Adrenal gland (tissue), 5 donors: ENCODE measurements at regions not wholly inside any gene's neighbourhood (a gene's known extent, or its start where the extent isn't known, plus 50 kb on each side); places are given as distances from the start of the nearest gene placed in this dataset.

Experiments
- CTCF ChIP-seq, 6 experiments: fragments of 450-650 bp in 4 of 6; fragments of 200-600 bp in 2 of 6; sonication (generic) in 1 of 6; IDR thresholded peaks; 1 replicate in 5 of 6; 2 replicates in 1 of 6; pipeline versions ENCODE4 v1.5.1 to v1.8.0; 2016 to 2021; ENCODE audit warnings: antibody characterized with exemption in 6 of 6, mild to moderate bottlenecking in 2 of 6, moderate library complexity in 1 of 6
- POLR2A ChIP-seq, 2 donors: fragments of 450-650 bp; IDR thresholded peaks; one replicate each; pipeline ENCODE4 v1.6.1; 2017; ENCODE audit warnings: antibody characterized with exemption in 2 of 2, mild to moderate bottlenecking in 2 of 2, moderate library complexity in 1 of 2
- donor health status: DM: no; HTN: no; CAD: no.

- TF ChIP-seq CTCF (IDR thresholded peaks at IDR 0.05): no peak
- TF ChIP-seq POLR2A (IDR thresholded peaks at IDR 0.05): no peak
Measured at GRCh38 chr15:86021281-86022264, 58.1 kb upstream of the AGBL1 start.
